Fibroblast of lung (primary cell): ENCODE measurements at regions not wholly inside any gene's neighbourhood (a gene's known extent, or its start where the extent isn't known, plus 50 kb on each side); places are given as distances from the start of the nearest gene placed in this dataset.

Source experiments
- DNase-seq, 2 donors: peaks; one replicate each; pipeline versions ENCODE4 v3.0.0 to v3.0.0-alpha.2; 2010; ENCODE audit warnings: low read depth in 2 of 2
- H2AFZ ChIP-seq: 2 replicates; pipeline ENCODE4 v1.5.1; 2012; ENCODE audit warnings: low read length, control low read depth, inconsistent platforms
- H3K27ac ChIP-seq: 2 replicates; pipeline ENCODE4 v1.5.1; 2011; ENCODE audit warnings: low read length, control low read depth; ENCODE audit not compliant: insufficient read depth
- H3K27me3 ChIP-seq: 2 replicates; pipeline ENCODE4 v1.5.1; 2011; ENCODE audit warnings: mild to moderate bottlenecking, low read length; ENCODE audit not compliant: control insufficient read depth, insufficient read depth
- H3K36me3 ChIP-seq: 2 replicates; pipeline ENCODE4 v1.5.1; 2011; ENCODE audit warnings: low read length; ENCODE audit not compliant: control insufficient read depth, insufficient read depth
- H3K4me1 ChIP-seq: 2 replicates; pipeline ENCODE4 v1.5.1; 2011; ENCODE audit warnings: low read length; ENCODE audit not compliant: control insufficient read depth, insufficient read depth; ENCODE audit errors: extremely low read depth
- H3K4me2 ChIP-seq: 2 replicates; pipeline ENCODE4 v1.5.1; 2011; ENCODE audit warnings: low read length, control low read depth; ENCODE audit not compliant: insufficient read depth; ENCODE audit errors: extremely low read depth
- H3K4me3 ChIP-seq, 4 experiments: fragments of 200-600 bp in 1 of 4; sonication (generic) in 1 of 4; replicated peaks in 1 of 4; 2 replicates each; pipeline ENCODE4 v1.5.1; 2011 to 2016; ENCODE audit warnings: low read length in 4 of 4, low read depth in 3 of 4, mild to moderate bottlenecking in 3 of 4, control low read depth in 2 of 4, inconsistent platforms in 1 of 4, mixed read lengths in 1 of 4; ENCODE audit not compliant: insufficient read depth in 1 of 4; ENCODE audit errors: control extremely low read depth in 1 of 4
- H3K79me2 ChIP-seq: 2 replicates; pipeline ENCODE4 v1.5.1; 2012; ENCODE audit warnings: mild to moderate bottlenecking, low read length, inconsistent platforms; ENCODE audit not compliant: control insufficient read depth, insufficient read depth
- H3K9ac ChIP-seq: 2 replicates; pipeline ENCODE4 v1.5.1; 2011; ENCODE audit warnings: mild to moderate bottlenecking, low read length, control low read depth; ENCODE audit not compliant: insufficient read depth
- H3K9me3 ChIP-seq: 2 replicates; pipeline ENCODE4 v1.5.1; 2012; ENCODE audit warnings: low read depth, low read length; ENCODE audit not compliant: control insufficient read depth, insufficient read depth
- H4K20me1 ChIP-seq: 2 replicates; pipeline ENCODE4 v1.5.1; 2011; ENCODE audit warnings: low read length; ENCODE audit not compliant: control insufficient read depth, insufficient read depth; ENCODE audit errors: extremely low read depth
- EZH2 ChIP-seq: IDR thresholded peaks from 2 replicates; pipeline ENCODE4 v1.5.1; 2012; ENCODE audit warnings: low read length, control low read depth, mild to moderate bottlenecking; ENCODE audit errors: missing control alignments
- TF ChIP-seq, protein P1 (sequence below), 2 donors: IDR thresholded peaks in 1 of 2; conservative IDR thresholded peaks in 1 of 2; 1 replicate in 1 of 2; 2 replicates in 1 of 2; pipeline ENCODE4 v1.5.1; 2011 to 2012; ENCODE audit warnings: low read length in 2 of 2, control low read depth in 1 of 2, inconsistent platforms in 1 of 2, low read depth in 1 of 2, mild to moderate bottlenecking in 1 of 2

DNA sequence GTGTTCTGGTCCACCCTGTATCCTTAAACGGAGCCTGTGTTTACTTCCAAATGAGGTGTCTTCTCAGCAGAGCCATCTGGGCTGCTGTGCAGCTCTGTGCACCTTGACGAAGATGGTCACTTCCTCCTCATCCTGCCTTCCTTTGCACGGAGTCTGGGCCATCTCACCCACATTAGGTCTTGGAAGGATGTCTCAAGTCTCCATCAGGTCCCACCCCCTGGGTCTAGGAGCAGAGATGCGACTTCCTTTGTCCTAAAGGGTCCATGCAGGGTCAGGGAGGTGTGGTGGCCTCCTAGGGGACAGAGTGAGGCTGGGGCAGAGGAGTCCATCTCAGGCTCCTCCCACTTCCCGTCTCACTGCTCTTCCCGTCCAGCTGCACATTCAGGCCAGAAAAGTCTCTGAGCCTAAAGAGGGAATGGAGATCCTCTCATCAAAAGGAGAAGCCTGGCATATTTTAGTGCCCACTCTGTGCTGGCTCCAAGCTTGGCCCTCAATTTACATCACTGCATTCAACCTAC lies 209.2 kb downstream of the MATN1 start:
- H3K27me3 ChIP-seq, result no peaks in the 10 kb centered on the region
- no peaks in the 10 kb centered on the region for H3K4me1 ChIP-seq
- H3K27ac ChIP-seq, result no peak overlapping the region
- H3K9ac ChIP-seq, result no peak overlapping the region
- no peaks in the 10 kb centered on the region for H4K20me1 ChIP-seq
- no peaks in the 10 kb centered on the region for H3K36me3 ChIP-seq
- no peak overlapping the region for H3K4me3 ChIP-seq
- no peak for DNase-seq
- no peak overlapping the region for H2AFZ ChIP-seq
- no peaks in the 10 kb centered on the region for H3K9me3 ChIP-seq
- no peak for TF ChIP-seq EZH2
- TF ChIP-seq, protein P1, sequence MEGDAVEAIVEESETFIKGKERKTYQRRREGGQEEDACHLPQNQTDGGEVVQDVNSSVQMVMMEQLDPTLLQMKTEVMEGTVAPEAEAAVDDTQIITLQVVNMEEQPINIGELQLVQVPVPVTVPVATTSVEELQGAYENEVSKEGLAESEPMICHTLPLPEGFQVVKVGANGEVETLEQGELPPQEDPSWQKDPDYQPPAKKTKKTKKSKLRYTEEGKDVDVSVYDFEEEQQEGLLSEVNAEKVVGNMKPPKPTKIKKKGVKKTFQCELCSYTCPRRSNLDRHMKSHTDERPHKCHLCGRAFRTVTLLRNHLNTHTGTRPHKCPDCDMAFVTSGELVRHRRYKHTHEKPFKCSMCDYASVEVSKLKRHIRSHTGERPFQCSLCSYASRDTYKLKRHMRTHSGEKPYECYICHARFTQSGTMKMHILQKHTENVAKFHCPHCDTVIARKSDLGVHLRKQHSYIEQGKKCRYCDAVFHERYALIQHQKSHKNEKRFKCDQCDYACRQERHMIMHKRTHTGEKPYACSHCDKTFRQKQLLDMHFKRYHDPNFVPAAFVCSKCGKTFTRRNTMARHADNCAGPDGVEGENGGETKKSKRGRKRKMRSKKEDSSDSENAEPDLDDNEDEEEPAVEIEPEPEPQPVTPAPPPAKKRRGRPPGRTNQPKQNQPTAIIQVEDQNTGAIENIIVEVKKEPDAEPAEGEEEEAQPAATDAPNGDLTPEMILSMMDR (conservative IDR thresholded peaks at IDR 0.05 in 1 of 2, IDR thresholded peaks at IDR 0.05 in 1 of 2; ENCODE audit: low read depth in 1 of 2, low read length in 2 of 2), result no peak
- no peaks in the 10 kb centered on the region for H3K79me2 ChIP-seq
- no peak overlapping the region for H3K4me2 ChIP-seq

DNA sequence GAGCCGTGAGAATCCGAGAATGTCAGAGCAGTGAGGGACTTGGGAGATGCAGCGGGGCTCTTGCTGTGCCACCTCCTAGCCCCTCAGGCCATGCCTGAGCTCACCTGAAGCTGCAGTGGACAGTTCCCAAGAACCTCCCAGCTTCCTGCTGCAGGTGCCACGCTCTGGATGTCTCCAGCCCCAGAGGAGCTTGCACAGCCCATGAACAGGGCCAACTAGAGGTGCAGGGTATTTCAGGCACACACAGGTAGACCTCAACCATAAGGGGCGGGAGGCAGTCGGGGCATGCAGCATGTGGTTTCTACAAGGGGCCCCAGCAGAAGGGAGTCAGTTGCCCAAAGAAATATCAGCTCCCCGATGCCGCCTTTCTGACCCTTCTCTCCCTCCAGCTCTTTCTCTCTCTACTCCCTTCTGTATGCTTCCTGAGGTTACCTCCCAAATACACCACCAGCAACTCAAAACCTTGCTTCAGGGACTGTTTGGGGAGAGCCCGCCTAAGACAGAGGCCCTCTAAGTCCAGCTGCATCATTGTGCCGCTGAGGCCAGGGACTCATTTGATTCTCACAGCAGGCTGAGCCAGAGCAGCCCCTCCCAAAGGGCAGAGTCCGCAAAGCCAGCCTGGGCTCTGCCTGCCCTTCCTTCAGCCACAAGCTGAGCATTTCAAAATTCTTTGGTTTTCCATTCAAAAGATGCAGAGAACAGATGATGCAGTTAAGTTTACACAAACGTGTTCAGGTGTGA lies 209.8 kb downstream of the MATN1 start:
- no peak overlapping the region for H2AFZ ChIP-seq
- no peaks in the 10 kb centered on the region for H3K4me1 ChIP-seq
- H3K36me3 ChIP-seq, result no peaks in the 10 kb centered on the region
- H3K79me2 ChIP-seq, result no peaks in the 10 kb centered on the region
- no peaks in the 10 kb centered on the region for H3K27me3 ChIP-seq
- H3K27ac ChIP-seq, result no peak overlapping the region
- no peak for DNase-seq
- H3K4me3 ChIP-seq, result no peak overlapping the region
- H4K20me1 ChIP-seq, result no peaks in the 10 kb centered on the region
- H3K9ac ChIP-seq, result no peak overlapping the region
- no peak overlapping the region for H3K4me2 ChIP-seq
- TF ChIP-seq EZH2, result no peak
- TF ChIP-seq, protein P1 (conservative IDR thresholded peaks at IDR 0.05 in 1 of 2, IDR thresholded peaks at IDR 0.05 in 1 of 2; ENCODE audit: low read depth in 1 of 2, low read length in 2 of 2), result no peak
- no peaks in the 10 kb centered on the region for H3K9me3 ChIP-seq

DNA sequence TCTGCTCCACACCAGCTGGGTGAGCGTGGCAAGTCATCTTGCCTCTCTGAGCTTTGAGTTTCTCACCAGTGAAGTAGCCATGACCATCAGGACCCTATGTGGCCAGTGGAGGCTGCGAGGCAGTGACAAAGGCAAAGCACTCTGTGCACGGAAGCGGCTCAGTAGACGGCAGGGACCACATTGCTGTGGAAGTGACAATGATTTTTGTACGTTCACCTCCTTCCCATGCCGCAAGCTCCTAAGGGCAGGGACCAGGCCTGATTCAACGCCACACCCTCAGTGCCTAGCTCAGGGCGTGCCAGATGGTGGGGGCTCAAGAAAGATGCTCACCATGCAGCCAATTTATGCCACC lies 210.5 kb downstream of the MATN1 start:
- Histone ChIP-seq H4K20me1 (no peaks in the 10 kb centered on the region), H3K36me3 (no peaks in the 10 kb centered on the region), H3K9ac (no peak overlapping the region), H3K4me2 (no peak overlapping the region), H3K27ac (no peak overlapping the region), H3K4me1 (no peaks in the 10 kb centered on the region), H2AFZ (no peak overlapping the region), H3K4me3 (no peak overlapping the region), H3K79me2 (no peaks in the 10 kb centered on the region), H3K27me3 (no peaks in the 10 kb centered on the region), H3K9me3 (no peaks in the 10 kb centered on the region)
- DNase-seq, result no peak
- TF ChIP-seq, protein P1 (conservative IDR thresholded peaks at IDR 0.05 in 1 of 2, IDR thresholded peaks at IDR 0.05 in 1 of 2; ENCODE audit: low read depth in 1 of 2, low read length in 2 of 2), result no peak
- TF ChIP-seq EZH2, result no peak
